HCEC 1CT (cell line): ENCODE measurements at regions not wholly inside any gene's neighbourhood (a gene's known extent, or its start where the extent isn't known, plus 50 kb on each side); places are given as distances from the start of the nearest gene placed in this dataset.

Experiments
- DNase-seq: peaks from one replicate; pipeline ENCODE4 v3.0.0-alpha.2; 2017

DNA sequence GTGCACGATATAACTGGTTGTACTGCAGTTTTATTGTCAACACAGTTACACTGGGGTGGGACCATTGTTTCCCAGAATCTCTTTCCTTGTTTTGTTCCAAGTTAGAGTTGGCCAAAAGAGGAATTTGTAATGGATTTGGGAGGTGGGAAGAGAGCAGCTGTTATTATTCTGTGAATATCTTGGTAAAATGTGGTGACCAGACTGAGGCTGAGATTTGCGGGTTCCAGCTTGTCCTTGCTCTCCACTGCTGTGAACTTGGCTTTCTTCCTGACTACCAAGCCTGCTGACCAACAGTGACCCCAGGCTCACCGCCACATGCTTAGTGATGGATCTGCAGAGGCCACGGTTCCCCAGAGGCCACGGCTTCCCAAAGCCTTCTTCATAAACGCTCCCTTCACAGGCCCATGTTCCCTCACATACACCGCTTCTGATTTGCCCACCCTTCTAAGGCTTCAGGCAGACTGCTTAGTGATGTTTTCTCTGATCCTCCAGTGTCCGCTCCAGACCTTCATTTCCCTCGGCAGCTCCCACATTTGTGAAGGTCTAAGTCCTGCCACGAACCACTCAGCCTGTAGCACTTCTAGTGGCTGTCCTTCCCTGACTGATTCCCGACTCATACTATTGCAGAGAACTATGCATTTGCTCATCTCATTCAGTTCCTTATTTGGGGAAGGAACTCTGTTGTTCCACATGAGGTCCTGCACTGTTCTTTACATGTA, 525.5 kb upstream of the RGMA start:
- DNase-seq = no peak

GRCh38 chr15:93613386-93613785, 524.4 kb upstream of the RGMA start:
- DNase-seq = no peak

DNA sequence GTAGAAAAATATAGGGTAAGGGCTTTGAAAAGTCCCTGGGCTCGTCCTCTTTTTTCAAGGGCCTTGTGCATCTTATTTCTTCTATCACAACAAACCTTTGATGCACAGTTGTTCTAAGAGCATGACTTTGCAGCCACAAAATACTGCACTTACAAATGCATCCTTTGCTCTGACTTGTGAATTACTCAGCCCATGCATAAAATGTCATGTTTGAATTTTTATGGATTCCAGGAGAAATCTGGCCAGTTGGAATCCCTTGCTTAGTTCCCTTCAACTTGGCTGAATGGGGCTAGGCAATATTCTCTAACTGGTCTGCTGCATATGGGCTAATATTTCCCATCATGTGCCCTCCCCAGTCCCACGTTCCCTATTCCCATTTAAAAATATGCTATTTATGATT, 523.9 kb upstream of the RGMA start:
- no peak for DNase-seq

- DNase-seq = no peak
These were observed 521.9 kb upstream of the RGMA start for GRCh38 chr15:93610944-93611343.

DNA sequence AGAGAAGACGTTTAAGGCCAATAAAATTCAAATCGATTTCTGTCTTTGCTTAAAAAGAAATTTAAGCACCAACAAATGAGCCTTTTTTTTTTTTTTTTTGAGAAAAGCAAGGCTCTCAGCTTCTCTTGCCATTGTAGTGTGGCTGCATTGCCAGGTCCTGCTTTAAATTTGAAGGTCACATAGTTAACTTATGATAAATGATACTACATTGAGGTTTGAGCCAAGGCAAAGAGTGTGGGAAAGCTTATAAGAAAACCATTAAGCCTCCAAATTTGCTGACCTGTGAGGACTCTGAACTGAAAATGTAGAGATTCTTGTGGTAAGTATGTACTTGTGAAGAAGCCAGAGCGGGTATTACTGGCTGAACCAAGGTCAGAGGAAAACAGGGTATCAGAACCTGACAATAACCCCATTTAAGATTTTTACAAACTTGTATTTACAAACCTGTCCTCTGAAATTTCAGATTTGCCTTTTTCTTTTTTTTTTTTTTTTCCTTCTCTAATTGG, 519.7 kb upstream of the RGMA start:
- no peak for DNase-seq

DNA sequence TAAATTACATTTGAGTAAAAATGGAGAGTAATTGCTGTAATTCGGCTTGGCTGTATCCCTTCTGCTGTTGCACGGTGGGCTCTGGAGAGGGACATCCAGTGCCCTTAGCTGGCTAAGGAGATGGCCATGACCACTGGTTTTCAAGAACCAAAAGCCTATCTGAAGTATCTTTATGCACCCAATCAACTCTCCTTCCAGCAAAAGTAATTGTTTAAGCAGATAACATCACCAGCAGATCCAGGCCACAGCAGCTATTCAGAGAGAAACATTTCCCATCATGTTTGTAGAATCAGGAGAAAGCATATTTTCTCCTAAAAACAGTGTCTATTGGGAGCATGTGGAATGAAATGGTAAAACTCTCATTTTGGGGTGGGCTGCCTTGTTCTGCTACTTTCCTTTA, 514.5 kb upstream of the RGMA start:
- no peak for DNase-seq

- no peak for DNase-seq
These were observed 498.1 kb upstream of the RGMA start for GRCh38 chr15:93587059-93587521.

GRCh38 chr15:93585012-93585411, 496.0 kb upstream of the RGMA start:
- no peak for DNase-seq

DNA sequence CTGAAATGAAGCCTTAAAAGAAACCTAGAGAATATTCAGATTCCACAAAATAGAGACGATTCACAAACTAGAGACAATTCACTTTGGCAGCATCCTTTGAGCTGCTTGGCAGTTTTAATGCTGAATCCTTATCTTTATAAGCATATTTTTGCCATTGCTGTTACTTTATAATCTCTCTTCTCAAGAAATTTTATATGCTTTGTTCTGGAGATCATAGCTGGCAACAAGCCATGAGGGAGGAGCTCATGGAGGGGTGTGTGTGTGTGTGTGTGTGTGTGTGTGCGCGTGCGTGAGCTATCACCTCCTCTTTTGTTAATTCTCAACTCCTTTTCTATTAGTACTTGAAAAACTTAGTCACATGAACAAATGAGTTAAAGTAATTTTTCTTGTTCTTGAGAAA, 495.0 kb upstream of the RGMA start:
- DNase-seq = no peak

GRCh38 chr15:93583552-93583951, 494.5 kb upstream of the RGMA start:
- DNase-seq = no peak

- DNase-seq = no peak
These were observed 481.5 kb upstream of the RGMA start for GRCh38 chr15:93570527-93570926.

DNA sequence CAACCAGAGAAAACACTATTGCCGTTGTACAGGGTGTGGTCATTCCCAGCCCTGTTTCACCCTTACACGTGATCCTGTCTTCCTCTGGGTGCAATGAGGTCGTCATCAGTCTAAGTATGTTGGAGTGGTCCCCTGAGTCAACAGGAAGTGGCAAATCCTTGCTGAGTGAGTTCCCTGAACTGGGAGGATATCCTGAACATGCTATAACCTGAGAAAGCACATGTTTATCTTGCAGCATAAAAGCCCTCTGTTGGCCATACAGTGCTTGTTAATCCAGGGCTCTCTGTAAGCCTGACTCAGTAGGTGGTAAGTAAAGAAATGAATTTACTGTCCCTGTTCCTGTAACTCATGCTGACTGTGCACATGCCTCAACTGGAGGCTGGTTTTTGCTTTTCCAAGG, 477.8 kb upstream of the RGMA start:
- DNase-seq = no peak

- no peak for DNase-seq
These were observed 476.2 kb upstream of the RGMA start for GRCh38 chr15:93565201-93565600.

DNA sequence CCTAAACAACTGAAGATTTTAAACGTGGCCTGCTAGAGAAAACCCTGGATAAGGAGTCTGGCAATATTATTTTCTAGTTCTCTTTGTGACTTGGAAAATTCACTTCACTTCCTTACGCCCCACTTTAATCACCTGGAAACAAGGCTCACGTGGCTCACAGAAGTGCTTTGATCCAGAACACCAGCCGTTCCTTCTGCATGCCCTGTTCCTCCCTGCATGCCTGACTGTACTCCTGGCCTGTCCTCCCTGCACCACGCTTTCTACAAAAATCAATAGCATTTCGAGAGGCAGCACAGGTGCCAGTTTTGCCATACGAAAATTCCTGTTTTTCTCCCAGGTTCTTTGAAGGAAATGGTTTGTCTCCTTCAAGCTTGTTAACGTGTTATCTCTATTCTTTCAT, 474.2 kb upstream of the RGMA start:
- no peak for DNase-seq

DNA sequence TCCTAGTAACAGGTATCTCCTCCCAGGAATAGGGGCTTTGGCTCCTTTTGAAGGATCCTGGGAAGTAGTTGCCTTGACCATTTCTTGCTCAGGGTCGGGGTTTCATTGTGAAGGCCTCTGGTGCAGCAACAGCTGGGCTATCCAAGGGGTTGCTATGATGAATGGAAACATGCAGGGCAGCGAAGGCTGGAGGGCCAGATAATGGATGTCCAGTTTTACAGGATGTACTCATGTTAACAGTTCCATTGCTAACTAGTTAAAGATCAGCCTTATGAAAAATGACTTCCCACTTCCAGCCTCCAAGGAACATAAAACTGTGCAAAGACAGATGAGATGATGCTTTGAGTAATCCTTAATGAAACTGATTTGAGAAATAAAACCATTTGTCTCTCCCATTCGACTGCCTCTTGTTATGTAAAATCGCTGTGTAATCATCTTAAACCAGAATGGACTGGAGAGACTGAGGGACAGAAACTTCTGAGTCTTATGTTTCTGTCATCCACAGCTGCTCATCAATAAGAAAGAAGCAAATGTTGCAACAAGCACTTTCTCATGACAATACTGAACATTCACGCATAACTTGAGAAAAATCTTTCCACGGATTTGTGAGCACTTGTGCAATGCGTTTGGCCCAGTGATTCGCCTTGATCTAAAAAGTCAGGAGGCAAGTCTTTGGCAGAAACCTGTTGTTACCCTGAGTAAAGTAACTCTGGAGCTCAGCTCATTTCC, 473.5 kb upstream of the RGMA start:
- DNase-seq = no peak

DNA sequence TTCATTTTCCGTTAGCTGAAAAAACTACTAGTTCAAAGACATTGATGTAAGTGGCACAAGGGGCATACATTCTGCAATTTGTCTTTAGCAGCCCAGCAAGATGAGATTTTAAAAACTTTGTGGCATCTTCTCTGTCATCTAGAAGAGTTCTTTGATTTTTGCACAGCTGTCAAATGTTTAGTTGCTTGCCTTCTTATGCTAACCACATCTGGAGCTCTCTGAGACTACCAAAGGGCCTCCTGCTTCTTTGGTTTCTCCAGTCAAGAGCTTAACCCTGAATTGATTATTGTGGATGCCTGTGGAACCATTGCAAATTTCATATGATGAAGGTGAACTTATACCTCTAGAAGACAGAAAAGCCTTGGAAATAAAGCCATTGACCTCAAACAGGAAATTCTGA, 468.7 kb upstream of the RGMA start:
- DNase-seq = no peak

- no peak for DNase-seq
These were observed 464.3 kb upstream of the RGMA start for GRCh38 chr15:93553167-93553935.

- DNase-seq = no peak
These were observed 454.1 kb upstream of the RGMA start for GRCh38 chr15:93543093-93543492.

DNA sequence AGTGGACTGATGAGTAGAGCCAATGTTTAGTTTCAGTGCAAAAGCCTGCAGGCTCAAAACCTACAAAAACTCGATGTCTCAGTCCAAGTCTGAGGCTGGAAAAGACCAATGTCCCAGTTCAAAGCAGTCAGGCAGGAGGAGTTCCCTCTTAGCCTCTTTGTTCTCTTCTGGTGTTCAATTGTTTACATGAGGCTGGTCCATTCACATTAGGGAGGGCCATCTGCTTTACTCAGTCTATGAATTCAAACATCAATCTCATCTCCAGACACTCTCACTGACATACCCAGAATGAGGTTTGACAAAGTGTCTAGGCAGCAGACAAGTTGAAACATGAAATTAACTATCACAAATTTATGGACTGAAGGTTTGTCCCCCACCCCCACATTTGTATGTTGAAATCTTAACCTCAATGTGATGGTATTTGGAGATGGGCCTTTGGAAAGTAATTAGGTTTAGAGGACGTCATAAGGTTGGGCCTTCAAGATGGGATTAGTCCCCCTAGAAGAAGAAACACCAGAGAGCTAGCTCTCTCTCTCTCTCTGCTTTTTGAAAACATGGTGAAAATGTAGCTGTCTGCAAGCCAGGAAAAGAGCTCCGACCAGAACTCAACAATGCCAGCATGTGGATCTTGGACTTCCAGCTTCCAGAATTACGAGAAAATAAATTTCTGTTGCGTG, 438.5 kb upstream of the RGMA start:
- DNase-seq = no peak

DNA sequence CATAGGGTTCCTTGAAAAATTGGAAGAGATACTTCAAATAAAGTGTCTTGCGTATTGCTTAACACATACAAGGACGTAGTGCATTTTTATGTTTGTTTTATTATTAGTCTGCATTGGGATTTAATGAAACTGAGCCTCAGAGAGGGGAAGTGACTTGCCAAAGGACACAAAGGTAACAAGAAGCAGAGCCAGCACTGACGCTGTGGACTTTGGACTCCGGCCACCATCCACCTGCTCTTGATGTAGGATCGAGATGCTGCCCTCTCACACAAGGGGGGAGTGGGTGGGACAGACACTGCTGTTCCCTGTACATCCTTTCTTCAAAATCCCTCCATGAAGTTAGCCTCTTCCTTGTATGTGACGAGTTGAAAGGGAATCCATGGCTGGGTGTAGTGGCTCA, 435.4 kb upstream of the RGMA start:
- no peak for DNase-seq

DNA sequence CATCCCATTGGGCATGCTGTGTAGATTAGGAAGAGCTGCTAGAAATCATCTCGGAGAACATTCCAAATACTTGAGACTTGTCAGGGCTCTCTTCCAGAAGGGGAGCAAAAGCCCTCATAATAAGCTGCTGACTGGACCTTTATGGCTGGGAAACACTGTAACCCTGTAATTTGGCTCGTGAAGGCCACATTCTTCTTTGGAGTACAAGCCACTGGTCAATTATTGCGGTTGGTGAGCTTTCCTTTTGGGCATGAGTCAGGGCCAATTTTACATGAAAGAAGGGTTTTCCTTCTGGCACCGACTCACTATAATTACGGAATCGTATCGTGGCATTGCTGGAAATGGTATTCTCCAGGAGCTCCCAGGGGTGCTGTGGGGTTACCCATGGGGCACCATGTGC, 434.5 kb upstream of the RGMA start:
- DNase-seq = no peak

DNA sequence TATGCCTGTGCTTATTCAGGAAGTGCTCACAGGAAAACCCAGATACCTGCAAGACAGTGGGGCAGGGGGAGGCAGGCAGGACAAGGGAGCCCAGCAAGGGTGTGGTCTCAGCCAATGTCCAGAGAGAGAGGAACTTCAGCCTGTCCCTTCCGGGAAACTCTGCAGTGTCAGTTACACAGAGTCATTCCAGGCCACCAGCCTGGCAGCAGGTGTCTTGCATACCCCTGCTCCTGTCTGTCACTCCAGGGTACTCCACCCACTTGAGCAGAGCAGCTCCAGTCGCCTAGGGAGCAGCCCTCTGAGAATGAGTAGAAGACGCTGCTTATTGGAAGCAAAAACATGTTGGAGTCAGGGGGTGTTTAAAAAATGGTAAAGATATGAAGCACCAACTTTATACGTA, 431.2 kb upstream of the RGMA start:
- DNase-seq = no peak

- no peak for DNase-seq
These were observed 430.6 kb upstream of the RGMA start for GRCh38 chr15:93519599-93519998.
